ENCODE measurements at regions not wholly inside any gene's neighbourhood (a gene's known extent, or its start where the extent isn't known, plus 50 kb on each side); places are given as distances from the start of the nearest gene placed in this dataset.

- TF ChIP-seq POLR2AphosphoS5 (IDR thresholded peaks at IDR 0.05; ENCODE audit: low read depth) (no peak), CTCF (conservative IDR thresholded peaks at IDR 0.05; ENCODE audit: low read depth in 2 of 2) (no peak), EZH2 (IDR thresholded peaks at IDR 0.05; ENCODE audit: low read depth, unreplicated experiment) (no peak), EZH2phosphoT487 (IDR thresholded peaks at IDR 0.05; ENCODE audit: unreplicated experiment) (no peak), REST (IDR thresholded peaks at IDR 0.05; ENCODE audit: unreplicated experiment) (no peak), CREB1 (CRISPR knock-in tag; IDR thresholded peaks at IDR 0.05; ENCODE audit: low read depth) (no peak), JUNB (IDR thresholded peaks at IDR 0.05; ENCODE audit: unreplicated experiment) (no peak), STAT1 (IDR thresholded peaks at IDR 0.05; ENCODE audit: unreplicated experiment) (no peak), NANOG (IDR thresholded peaks at IDR 0.05; ENCODE audit: borderline replicate concordance) (no peak)
Observed at GRCh38 chr5:68770551-68770950, 323.3 kb upstream of the SLC30A5 start.

Measured in GM23338 (cell line).